MM.1S (cell line): ENCODE measurements at regions not wholly inside any gene's neighbourhood (a gene's known extent, or its start where the extent isn't known, plus 50 kb on each side); places are given as distances from the start of the nearest gene placed in this dataset.
A peak's percentile ranks its signal among the peaks of the same experiment; 100 is the strongest.

Experiments
- DNase-seq: peaks from one replicate; pipeline ENCODE4 v3.0.0-alpha.2; 2015
- H2AFZ ChIP-seq: fragments of 300-600 bp; sonication (generic); 2 replicates; pipeline ENCODE4 v1.6.0; 2016; ENCODE audit warnings: antibody characterized with exemption, low read length
- H3F3A ChIP-seq: fragments of 300-600 bp; sonication (generic); 2 replicates; pipeline ENCODE4 v1.6.1; 2016; ENCODE audit warnings: mild to moderate bottlenecking, antibody characterized with exemption, low read length, moderate library complexity, mixed read lengths; ENCODE audit not compliant: insufficient read depth
- H3K27ac ChIP-seq: fragments of 300-600 bp; sonication (generic); 2 replicates; pipeline ENCODE4 v1.5.1; 2016; ENCODE audit warnings: mild to moderate bottlenecking, low read length
- H3K27me3 ChIP-seq: fragments of 300-600 bp; sonication (generic); replicated peaks from 2 replicates; pipeline ENCODE4 v1.6.0; 2016; ENCODE audit warnings: low read length; ENCODE audit not compliant: insufficient read depth
- H3K36me3 ChIP-seq: fragments of 300-600 bp; sonication (generic); replicated peaks from 2 replicates; pipeline ENCODE4 v1.6.1; 2016; ENCODE audit warnings: mild to moderate bottlenecking, low read length, mixed read lengths; ENCODE audit not compliant: insufficient read depth
- H3K4me1 ChIP-seq: fragments of 300-600 bp; sonication (generic); 2 replicates; pipeline ENCODE4 v1.6.1; 2016; ENCODE audit warnings: low read length, mixed read lengths
- H3K4me2 ChIP-seq: fragments of 300-600 bp; sonication (generic); 2 replicates; pipeline ENCODE4 v1.6.0; 2016; ENCODE audit warnings: low read depth, low read length
- H3K4me3 ChIP-seq: fragments of 300-600 bp; sonication (generic); 2 replicates; pipeline ENCODE4 v1.5.1; 2016; ENCODE audit warnings: low read length, mixed read lengths
- H3K79me2 ChIP-seq: fragments of 300-600 bp; sonication (generic); 2 replicates; pipeline ENCODE4 v1.6.1; 2016; ENCODE audit warnings: mixed run types, low read length, mixed read lengths
- H3K9ac ChIP-seq: fragments of 300-600 bp; sonication (generic); 2 replicates; pipeline ENCODE4 v1.6.1; 2016; ENCODE audit warnings: low read length, mixed read lengths
- H3K9me2 ChIP-seq: fragments of 300-600 bp; sonication (generic); replicated peaks from 2 replicates; pipeline ENCODE4 v1.6.1; 2016; ENCODE audit warnings: mild to moderate bottlenecking, low read length, mixed read lengths; ENCODE audit not compliant: insufficient read depth
- H3K9me3 ChIP-seq: fragments of 300-600 bp; sonication (generic); replicated peaks from 2 replicates; pipeline ENCODE4 v1.6.1; 2016; ENCODE audit warnings: mild to moderate bottlenecking, low read length, mixed read lengths; ENCODE audit not compliant: insufficient read depth
- H4K20me1 ChIP-seq: fragments of 300-600 bp; sonication (generic); 2 replicates; pipeline ENCODE4 v1.6.1; 2016; ENCODE audit warnings: mild to moderate bottlenecking, low read length, moderate library complexity, mixed read lengths; ENCODE audit not compliant: insufficient read depth
- EZH2 ChIP-seq: fragments of 300-600 bp; sonication (generic); optimal IDR thresholded peaks from 2 replicates; pipeline ENCODE3; 2017; ENCODE audit warnings: low read depth, mild to moderate bottlenecking, antibody characterized with exemption, low read length, mixed read lengths
- EZH2phosphoT487 ChIP-seq: fragments of 300-600 bp; sonication (generic); IDR thresholded peaks from 2 replicates; pipeline ENCODE4 v1.6.1; 2018; ENCODE audit warnings: antibody characterized with exemption, low read length
- TF ChIP-seq, protein P1 (sequence below): fragments of 300-600 bp; sonication (generic); IDR thresholded peaks from 2 replicates; pipeline ENCODE4 v1.5.1; 2016; ENCODE audit warnings: antibody characterized with exemption, low read length, mixed read lengths

DNA sequence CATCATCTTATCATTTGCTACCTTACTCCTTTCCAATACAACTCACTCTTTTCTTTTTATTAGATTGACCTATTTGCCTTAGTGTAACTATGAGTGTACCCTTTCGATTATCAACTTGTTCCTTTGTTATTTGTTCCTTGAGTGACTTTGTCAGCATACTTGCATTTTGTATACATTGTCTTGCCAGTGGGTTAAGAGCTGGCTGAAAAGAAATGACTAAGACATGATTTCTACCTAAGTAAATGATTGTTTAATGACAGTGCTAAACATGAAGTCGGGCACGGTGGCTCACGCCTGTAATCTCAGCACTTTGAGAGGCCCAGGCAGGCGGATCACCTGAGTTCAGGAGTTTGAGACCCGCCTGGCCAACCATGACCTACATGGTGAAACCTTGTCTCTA lies 1042.3 kb downstream of the TBL1XR1 start:
- Histone ChIP-seq H3F3A (no peaks in the 10 kb centered on the region), H3K9me2 (no peaks in the 10 kb centered on the region), H3K9me3 (no peaks in the 10 kb centered on the region), H3K4me3 (no peak overlapping the region), H3K9ac (no peak overlapping the region), H3K27me3 (no peaks in the 10 kb centered on the region), H4K20me1 (no peaks in the 10 kb centered on the region), H2AFZ (no peak overlapping the region), H3K36me3 (no peaks in the 10 kb centered on the region), H3K4me2 (no peak overlapping the region), H3K79me2 (no peaks in the 10 kb centered on the region), H3K27ac (no peak overlapping the region), H3K4me1 (no peaks in the 10 kb centered on the region)
- TF ChIP-seq, protein P1, sequence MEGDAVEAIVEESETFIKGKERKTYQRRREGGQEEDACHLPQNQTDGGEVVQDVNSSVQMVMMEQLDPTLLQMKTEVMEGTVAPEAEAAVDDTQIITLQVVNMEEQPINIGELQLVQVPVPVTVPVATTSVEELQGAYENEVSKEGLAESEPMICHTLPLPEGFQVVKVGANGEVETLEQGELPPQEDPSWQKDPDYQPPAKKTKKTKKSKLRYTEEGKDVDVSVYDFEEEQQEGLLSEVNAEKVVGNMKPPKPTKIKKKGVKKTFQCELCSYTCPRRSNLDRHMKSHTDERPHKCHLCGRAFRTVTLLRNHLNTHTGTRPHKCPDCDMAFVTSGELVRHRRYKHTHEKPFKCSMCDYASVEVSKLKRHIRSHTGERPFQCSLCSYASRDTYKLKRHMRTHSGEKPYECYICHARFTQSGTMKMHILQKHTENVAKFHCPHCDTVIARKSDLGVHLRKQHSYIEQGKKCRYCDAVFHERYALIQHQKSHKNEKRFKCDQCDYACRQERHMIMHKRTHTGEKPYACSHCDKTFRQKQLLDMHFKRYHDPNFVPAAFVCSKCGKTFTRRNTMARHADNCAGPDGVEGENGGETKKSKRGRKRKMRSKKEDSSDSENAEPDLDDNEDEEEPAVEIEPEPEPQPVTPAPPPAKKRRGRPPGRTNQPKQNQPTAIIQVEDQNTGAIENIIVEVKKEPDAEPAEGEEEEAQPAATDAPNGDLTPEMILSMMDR: no peak
- TF ChIP-seq EZH2phosphoT487: no peak
- TF ChIP-seq EZH2: no peak
- DNase-seq: no peak

DNA sequence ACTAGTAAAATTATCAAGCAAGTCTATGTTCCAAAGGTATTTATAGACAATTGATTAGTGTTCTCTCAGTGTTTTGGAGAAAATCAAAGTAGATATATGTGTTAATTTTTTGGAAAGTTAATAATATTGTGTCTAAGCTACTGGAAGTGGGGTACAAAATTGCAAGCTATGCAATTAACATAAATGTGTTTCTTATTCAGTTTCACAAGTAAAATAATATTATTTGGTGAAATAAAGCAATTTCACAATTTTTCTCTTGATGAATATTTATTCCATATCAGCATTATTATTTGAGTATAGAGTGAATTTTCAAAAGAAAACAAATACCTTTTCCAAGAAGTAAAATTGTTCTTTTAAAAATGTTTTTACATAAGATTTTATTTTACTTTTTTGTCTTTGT lies 1047.7 kb downstream of the TBL1XR1 start:
- H3K36me3 ChIP-seq: no peaks in the 10 kb centered on the region
- no peak overlapping the region for H3K4me2 ChIP-seq
- no peak overlapping the region for H3K9ac ChIP-seq
- H3K4me3 ChIP-seq: no peak overlapping the region
- H2AFZ ChIP-seq: no peak overlapping the region
- TF ChIP-seq EZH2 (no peak), EZH2phosphoT487 (no peak)
- TF ChIP-seq, protein P1: no peak
- no peaks in the 10 kb centered on the region for H3K9me2 ChIP-seq
- DNase-seq: no peak
- H3K27me3 ChIP-seq: no peaks in the 10 kb centered on the region
- H3K27ac ChIP-seq: no peak overlapping the region
- H3K79me2 ChIP-seq: no peaks in the 10 kb centered on the region
- no peaks in the 10 kb centered on the region for H4K20me1 ChIP-seq
- H3K9me3 ChIP-seq: no peaks in the 10 kb centered on the region
- no peaks in the 10 kb centered on the region; the same call in none of the 2 replicates for H3K4me1 ChIP-seq
- no peaks in the 10 kb centered on the region for H3F3A ChIP-seq

DNA sequence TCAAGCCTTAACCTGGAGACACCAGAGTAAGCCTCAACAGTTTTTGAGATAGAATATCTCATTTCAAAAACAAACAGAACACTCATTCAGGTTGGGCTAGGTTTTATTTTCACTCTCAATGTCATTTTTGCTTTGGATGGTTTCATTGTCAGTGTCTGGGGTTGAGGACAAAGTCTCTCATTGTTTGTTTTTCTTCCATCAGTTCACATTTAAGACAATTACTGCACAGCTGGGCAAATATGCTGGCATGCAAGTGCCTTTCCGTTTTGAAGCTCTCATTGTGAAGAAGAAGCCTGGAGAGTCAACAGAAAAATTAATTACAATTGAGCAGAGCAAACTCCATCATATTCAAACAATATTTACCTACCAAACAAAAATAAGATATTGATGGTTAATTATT lies 1050.0 kb downstream of the TBL1XR1 start:
- Histone ChIP-seq H3K9me3 (no peaks in the 10 kb centered on the region), H3K36me3 (no peaks in the 10 kb centered on the region), H3K9me2 (no peaks in the 10 kb centered on the region), H3K4me1 (no peaks in the 10 kb centered on the region; the same call in none of the 2 replicates), H3K4me3 (no peak overlapping the region), H3K27ac (no peak overlapping the region), H3K79me2 (no peaks in the 10 kb centered on the region), H4K20me1 (no peaks in the 10 kb centered on the region), H3K4me2 (no peak overlapping the region), H2AFZ (no peak overlapping the region), H3K9ac (no peak overlapping the region), H3K27me3 (no peaks in the 10 kb centered on the region), H3F3A (no peaks in the 10 kb centered on the region)
- peak; percentile 68 for DNase-seq
- TF ChIP-seq EZH2 (no peak), EZH2phosphoT487 (no peak)
- TF ChIP-seq, protein P1: no peak
